ENCODE measurements at regions not wholly inside any gene's neighbourhood (a gene's known extent, or its start where the extent isn't known, plus 50 kb on each side); places are given as distances from the start of the nearest gene placed in this dataset.
"Not testable (repeated sequence)": the region's sequence is repeated elsewhere in the genome, so short reads cannot be mapped to it uniquely, and the experiment has no call there.

GRCh38 chr21:10409786-10410185, 111.6 kb upstream of the TPTE start:
- DNase-seq, H3K27me3 ChIP-seq, H3K36me3 ChIP-seq, H3K4me1 ChIP-seq, H3K27ac ChIP-seq, H3K4me3 ChIP-seq: not testable (repeated sequence)
- H3K9me3 ChIP-seq, result peaks cover 0 to 15% (median 0%) of the 10 kb centered on the region in 4 donors

DNA sequence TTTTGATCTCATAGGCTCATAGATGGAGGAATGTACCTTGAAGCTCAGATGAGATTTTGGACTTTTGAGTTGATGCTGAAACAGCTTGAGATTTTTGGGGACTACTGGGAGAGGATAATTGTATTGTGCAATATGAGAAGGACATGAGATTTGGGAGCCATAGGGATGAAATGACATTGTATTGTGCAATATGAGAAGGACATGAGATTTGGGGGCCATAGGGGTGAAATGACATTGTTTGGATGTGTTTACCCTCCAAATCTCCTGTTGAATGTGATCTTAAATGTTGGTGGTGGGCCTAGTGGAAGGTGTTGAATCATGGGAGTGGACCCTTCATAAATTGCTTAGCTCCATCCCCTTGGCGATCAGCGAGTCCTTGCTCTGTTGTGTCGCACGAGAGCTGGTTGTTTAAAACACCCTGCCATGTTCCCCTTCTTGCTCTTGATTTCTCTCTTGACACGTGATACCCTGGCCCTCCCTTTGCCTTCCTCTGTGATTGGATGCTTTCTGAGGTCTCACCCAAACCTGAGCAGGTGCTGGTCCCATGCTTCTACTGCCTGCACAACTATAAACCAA, 110.9 kb upstream of the TPTE start:
- peaks cover 0 to 18% (median 0%) of the 10 kb centered on the region in 4 donors for H3K9me3 ChIP-seq
- not testable (repeated sequence) for DNase-seq, H3K4me3 ChIP-seq, H3K36me3 ChIP-seq, H3K27me3 ChIP-seq, H3K4me1 ChIP-seq, H3K27ac ChIP-seq

- H3K27me3 ChIP-seq, DNase-seq, H3K4me1 ChIP-seq, H3K36me3 ChIP-seq, H3K27ac ChIP-seq, H3K4me3 ChIP-seq: not testable (repeated sequence)
- peaks cover 0 to 25% (median 0%) of the 10 kb centered on the region in 4 donors for H3K9me3 ChIP-seq
These were observed 109.4 kb upstream of the TPTE start for GRCh38 chr21:10411776-10412526.

DNA sequence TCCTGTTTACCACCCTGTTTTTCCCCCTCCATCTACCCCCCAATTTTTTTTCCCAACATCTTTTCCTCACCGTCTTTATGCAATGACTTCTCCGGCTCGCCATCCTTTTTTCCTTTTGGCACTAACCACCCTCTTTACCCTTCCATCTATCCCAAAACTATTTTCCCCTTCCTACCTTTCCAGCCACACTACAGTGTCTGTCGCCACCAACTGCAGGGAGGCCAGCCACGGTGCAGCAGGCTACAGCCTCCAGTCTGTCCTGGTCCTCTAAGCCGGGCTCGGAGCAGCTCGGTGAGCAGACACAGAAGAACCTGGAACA, 108.5 kb upstream of the TPTE start:
- H3K9me3 ChIP-seq, result peaks cover 0 to 25% (median 0%) of the 10 kb centered on the region in 4 donors
- H3K27ac ChIP-seq, H3K36me3 ChIP-seq, H3K27me3 ChIP-seq, H3K4me3 ChIP-seq, H3K4me1 ChIP-seq, DNase-seq: not testable (repeated sequence)

DNA sequence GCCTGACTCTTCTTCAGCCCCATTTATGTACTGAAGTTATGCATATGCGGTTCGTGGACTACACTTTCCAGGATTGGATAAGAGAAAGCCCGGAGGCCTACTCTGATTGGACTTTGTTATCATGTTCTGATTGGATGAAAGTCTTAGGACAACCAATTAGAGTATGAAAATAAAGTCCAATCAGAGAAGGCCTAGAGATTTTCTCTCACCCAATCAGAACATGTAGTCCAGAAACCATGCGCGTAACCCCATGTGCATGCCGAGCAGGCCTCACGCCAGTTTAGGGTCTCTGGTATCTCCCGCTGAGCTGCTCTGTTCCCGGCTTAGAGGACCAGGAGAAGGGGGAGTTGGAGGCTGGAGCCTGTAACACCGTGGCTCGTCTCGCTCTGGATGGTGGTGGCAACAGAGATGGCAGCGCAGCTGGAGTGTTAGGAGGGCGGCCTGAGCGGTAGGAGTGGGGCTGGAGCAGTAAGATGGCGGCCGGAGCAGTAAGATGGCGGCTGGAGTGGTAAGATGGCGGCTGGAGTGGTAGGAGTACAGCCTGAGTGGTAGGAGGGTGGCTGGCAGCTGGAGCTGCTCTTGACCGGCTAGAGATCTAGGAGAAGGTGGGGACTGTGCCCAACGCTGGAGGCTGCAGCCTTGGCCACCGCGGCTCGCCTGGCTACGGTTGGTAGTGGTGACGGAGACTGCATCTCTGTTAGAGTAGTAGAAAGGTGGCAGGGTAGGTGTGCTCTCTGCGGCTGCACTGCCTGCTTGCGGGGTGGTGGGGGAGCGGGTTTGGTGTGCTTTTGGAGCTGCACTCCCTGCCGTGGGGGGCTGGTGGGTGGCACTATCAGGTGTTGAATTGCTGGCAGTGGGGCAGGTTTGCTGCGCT, 107.9 kb upstream of the TPTE start:
- not testable (repeated sequence) for DNase-seq, H3K27me3 ChIP-seq, H3K4me3 ChIP-seq, H3K27ac ChIP-seq, H3K36me3 ChIP-seq, H3K4me1 ChIP-seq
- H3K9me3 ChIP-seq, result peaks cover 0 to 30% (median 0%) of the 10 kb centered on the region in 4 donors

GRCh38 chr21:10414121-10414924, 107.1 kb upstream of the TPTE start:
- H3K27me3 ChIP-seq, DNase-seq, H3K27ac ChIP-seq, H3K4me1 ChIP-seq, H3K36me3 ChIP-seq, H3K4me3 ChIP-seq: not testable (repeated sequence)
- peaks cover 0 to 37% (median 0%) of the 10 kb centered on the region in 4 donors for H3K9me3 ChIP-seq

DNA sequence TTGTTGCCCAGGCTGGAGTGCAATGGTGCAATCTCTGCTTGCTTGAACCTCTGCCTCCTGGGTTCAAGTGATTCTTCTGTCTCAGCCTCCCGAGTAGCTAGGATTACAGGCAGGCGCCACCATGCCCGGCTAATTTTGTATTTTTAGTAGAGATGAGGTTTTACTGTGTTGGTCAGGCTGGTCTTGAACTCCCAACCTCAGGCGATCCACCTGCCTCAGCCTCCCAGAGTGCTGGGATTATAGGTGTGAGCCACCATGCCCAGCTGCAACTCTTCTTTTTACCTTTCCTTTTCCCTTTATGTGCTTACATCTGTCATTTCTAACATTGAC, 106.5 kb upstream of the TPTE start:
- not testable (repeated sequence) for H3K27me3 ChIP-seq, H3K27ac ChIP-seq, H3K4me1 ChIP-seq, DNase-seq, H3K36me3 ChIP-seq, H3K4me3 ChIP-seq
- peaks cover 0 to 39% (median 0%) of the 10 kb centered on the region in 4 donors for H3K9me3 ChIP-seq

DNA sequence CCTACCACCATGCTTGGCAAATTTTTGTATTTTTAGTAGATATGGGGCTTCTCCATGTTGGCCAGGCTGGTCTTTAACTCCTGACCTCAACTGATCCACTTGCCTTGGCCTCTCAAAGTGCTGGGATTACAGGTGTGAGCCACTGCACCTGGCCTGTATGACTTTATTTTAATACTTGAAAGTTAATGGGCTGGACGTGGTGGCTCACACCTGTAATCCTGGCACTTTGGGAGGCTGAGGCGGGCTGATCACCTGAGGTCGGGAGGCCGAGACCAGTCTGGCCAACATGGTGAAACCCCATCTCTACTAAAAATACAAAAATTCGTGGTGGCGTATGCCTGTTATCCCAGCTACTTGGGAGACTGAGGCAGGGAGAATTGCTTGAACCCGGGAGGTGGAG, 105.9 kb upstream of the TPTE start:
- H3K4me3 ChIP-seq, H3K27ac ChIP-seq, H3K36me3 ChIP-seq, H3K4me1 ChIP-seq, DNase-seq, H3K27me3 ChIP-seq: not testable (repeated sequence)
- H3K9me3 ChIP-seq, result peaks cover 0 to 41% (median 0%) of the 10 kb centered on the region in 4 donors

GRCh38 chr21:10415859-10416258, 105.5 kb upstream of the TPTE start:
- not testable (repeated sequence) for H3K4me1 ChIP-seq, H3K27me3 ChIP-seq, H3K4me3 ChIP-seq, DNase-seq, H3K36me3 ChIP-seq, H3K27ac ChIP-seq
- peaks cover 0 to 43% (median 0%) of the 10 kb centered on the region in 4 donors for H3K9me3 ChIP-seq

GRCh38 chr21:10416691-10417447, 104.5 kb upstream of the TPTE start:
- peaks cover 0 to 43% (median 0%) of the 10 kb centered on the region in 4 donors for H3K9me3 ChIP-seq
- H3K36me3 ChIP-seq, H3K4me1 ChIP-seq, DNase-seq, H3K27ac ChIP-seq, H3K4me3 ChIP-seq, H3K27me3 ChIP-seq: not testable (repeated sequence)

GRCh38 chr21:10417551-10418002, 103.8 kb upstream of the TPTE start:
- H3K4me3 ChIP-seq, H3K4me1 ChIP-seq, H3K27me3 ChIP-seq, H3K27ac ChIP-seq, H3K36me3 ChIP-seq: not testable (repeated sequence)
- DNase-seq, result peak in 1 of 3 donors; percentile 47
- peaks cover 0 to 43% (median 0%) of the 10 kb centered on the region in 4 donors for H3K9me3 ChIP-seq

GRCh38 chr21:10418250-10419048, 102.9 kb upstream of the TPTE start:
- not testable (repeated sequence) for H3K4me1 ChIP-seq, H3K36me3 ChIP-seq, H3K27me3 ChIP-seq, DNase-seq, H3K4me3 ChIP-seq, H3K27ac ChIP-seq
- peaks cover 0 to 50% (median 0%) of the 10 kb centered on the region in 4 donors for H3K9me3 ChIP-seq

GRCh38 chr21:10421199-10421598, 100.2 kb upstream of the TPTE start:
- H3K27ac ChIP-seq, H3K4me3 ChIP-seq, H3K4me1 ChIP-seq, DNase-seq, H3K36me3 ChIP-seq, H3K27me3 ChIP-seq: not testable (repeated sequence)
- H3K9me3 ChIP-seq, result peaks cover 0 to 39% (median 0%) of the 10 kb centered on the region in 4 donors

Measured in Peyer's patch (tissue), 4 donors.